ENCODE measurements at regions not wholly inside any gene's neighbourhood (a gene's known extent, or its start where the extent isn't known, plus 50 kb on each side); places are given as distances from the start of the nearest gene placed in this dataset.

GRCh38 chr9:27633764-27634163 is 60.5 kb upstream of the C9orf72 start:
- TF ChIP-seq, protein P1, sequence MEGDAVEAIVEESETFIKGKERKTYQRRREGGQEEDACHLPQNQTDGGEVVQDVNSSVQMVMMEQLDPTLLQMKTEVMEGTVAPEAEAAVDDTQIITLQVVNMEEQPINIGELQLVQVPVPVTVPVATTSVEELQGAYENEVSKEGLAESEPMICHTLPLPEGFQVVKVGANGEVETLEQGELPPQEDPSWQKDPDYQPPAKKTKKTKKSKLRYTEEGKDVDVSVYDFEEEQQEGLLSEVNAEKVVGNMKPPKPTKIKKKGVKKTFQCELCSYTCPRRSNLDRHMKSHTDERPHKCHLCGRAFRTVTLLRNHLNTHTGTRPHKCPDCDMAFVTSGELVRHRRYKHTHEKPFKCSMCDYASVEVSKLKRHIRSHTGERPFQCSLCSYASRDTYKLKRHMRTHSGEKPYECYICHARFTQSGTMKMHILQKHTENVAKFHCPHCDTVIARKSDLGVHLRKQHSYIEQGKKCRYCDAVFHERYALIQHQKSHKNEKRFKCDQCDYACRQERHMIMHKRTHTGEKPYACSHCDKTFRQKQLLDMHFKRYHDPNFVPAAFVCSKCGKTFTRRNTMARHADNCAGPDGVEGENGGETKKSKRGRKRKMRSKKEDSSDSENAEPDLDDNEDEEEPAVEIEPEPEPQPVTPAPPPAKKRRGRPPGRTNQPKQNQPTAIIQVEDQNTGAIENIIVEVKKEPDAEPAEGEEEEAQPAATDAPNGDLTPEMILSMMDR (IDR thresholded peaks at IDR 0.05; ENCODE audit: control extremely low read depth, extremely low read depth, low read depth, missing control alignments): no peak
- CTCF ChIA-PET: no interaction called here
- POLR2A ChIA-PET: no interaction called here
- no peak for DNase-seq (ENCODE audit: extremely low spot score)

DNA sequence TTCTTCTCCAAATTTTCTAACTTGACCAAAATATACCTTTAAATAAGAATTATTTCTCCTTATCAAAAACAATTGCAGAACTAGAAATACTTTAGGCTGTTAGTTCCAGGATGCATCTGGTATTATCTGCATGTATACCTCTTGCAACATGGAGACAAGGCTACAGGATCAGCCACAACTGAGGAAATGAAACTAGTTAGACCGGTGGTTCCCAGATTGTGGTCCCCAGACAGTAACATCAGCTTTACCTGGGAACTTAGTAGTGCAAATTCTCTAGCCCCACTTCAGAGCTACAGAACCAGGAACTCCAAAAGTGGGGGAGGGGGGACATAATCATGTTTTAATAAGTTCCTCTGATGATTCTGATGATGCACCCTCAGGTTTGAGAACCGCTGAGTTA is 61.6 kb upstream of the C9orf72 start:
- no peak for DNase-seq (ENCODE audit: extremely low spot score)
- TF ChIP-seq, protein P1 (IDR thresholded peaks at IDR 0.05; ENCODE audit: control extremely low read depth, extremely low read depth, low read depth, missing control alignments): no peak
- ChIA-PET CTCF (interaction anchor here (1.3 kb wide), 1 partner anchor 9 kb away, joined by 3 read pairs; no protein-coding TSS in a partner anchor), POLR2A (no interaction called here)

- DNase-seq (ENCODE audit: extremely low spot score): no peak
- CTCF ChIA-PET: interaction anchor here (1.6 kb wide), 1 partner anchor 10 kb away, joined by 5 read pairs; no protein-coding TSS in a partner anchor
- POLR2A ChIA-PET: no interaction called here
- TF ChIP-seq, protein P1 (IDR thresholded peaks at IDR 0.05; ENCODE audit: control extremely low read depth, extremely low read depth, low read depth, missing control alignments): no peak
Measured at GRCh38 chr9:27638716-27639115, 65.4 kb upstream of the C9orf72 start.

GRCh38 chr9:27645161-27645840 is 72.0 kb upstream of the C9orf72 start:
- TF ChIP-seq, protein P1 (IDR thresholded peaks at IDR 0.05; ENCODE audit: control extremely low read depth, extremely low read depth, low read depth, missing control alignments): no peak
- POLR2A ChIA-PET: no interaction called here
- no peak for DNase-seq (ENCODE audit: extremely low spot score)
- CTCF ChIA-PET: interaction anchor here (1.4 to 1.7 kb wide), 2 partner anchors 16 to 23 kb away, joined by 3 to 5 read pairs; no protein-coding TSS in a partner anchor

DNA sequence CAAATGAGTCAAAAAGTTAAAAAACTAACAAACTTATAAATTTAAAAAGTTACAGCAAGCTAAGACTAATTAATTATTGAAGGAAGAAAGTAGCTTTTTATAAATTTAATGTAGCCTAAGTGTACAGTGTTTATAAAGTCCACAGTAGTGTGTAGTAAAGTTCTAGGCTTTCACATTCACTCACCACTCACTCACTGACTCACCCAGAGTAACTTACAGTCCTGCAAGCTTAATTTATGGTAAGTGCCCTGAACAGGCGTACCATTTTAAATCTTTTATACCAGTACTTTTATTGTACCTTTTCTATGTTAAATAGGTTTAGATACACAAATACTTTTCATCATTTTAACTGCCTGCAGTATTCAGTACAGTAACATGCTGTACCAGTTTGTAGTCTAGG is 80.0 kb upstream of the C9orf72 start:
- CTCF ChIA-PET: interaction anchor here (0.9 to 1.3 kb wide), 4 partner anchors 12 to 170 kb away, joined by 3 read pairs; no protein-coding TSS in a partner anchor
- no peak for DNase-seq (ENCODE audit: extremely low spot score)
- POLR2A ChIA-PET: no interaction called here
- TF ChIP-seq, protein P1 (IDR thresholded peaks at IDR 0.05; ENCODE audit: control extremely low read depth, extremely low read depth, low read depth, missing control alignments): no peak

DNA sequence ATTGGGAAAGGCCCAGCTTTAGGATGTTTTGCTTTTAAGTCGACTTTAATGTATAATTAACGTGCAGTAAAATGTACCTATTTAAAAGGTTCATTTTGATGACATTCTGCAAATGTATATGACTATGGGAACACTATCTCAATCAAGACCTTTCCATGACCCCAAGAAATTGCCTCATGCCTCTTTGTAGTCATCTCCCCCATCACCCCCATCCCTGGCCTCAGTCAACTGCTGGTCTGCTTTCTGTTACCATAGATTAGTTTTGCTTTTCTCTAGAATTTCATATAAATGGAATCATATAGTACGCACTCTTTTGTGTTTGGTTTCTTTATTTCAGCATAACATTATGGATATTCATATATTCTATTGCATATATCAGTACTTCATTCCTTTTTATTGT is 80.7 kb upstream of the C9orf72 start:
- ChIA-PET POLR2A (no interaction called here), CTCF (interaction anchor here (1.0 to 1.3 kb wide), 2 partner anchors 11 to 171 kb away, joined by 3 read pairs; no protein-coding TSS in a partner anchor)
- DNase-seq (ENCODE audit: extremely low spot score): no peak
- TF ChIP-seq, protein P1 (IDR thresholded peaks at IDR 0.05; ENCODE audit: control extremely low read depth, extremely low read depth, low read depth, missing control alignments): no peak

Measured in GM10248 (cell line).